Nephron progenitor cell (in vitro differentiated cells): ENCODE measurements at regions not wholly inside any gene's neighbourhood (a gene's known extent, or its start where the extent isn't known, plus 50 kb on each side); places are given as distances from the start of the nearest gene placed in this dataset.

Source experiments
- DNase-seq: peaks from one replicate; pipeline ENCODE4 v3.0.0; 2021
- H3K27ac Mint-ChIP-seq: 2 replicates; pipeline ENCODE4 v1.8.0; 2021; ENCODE audit warnings: mild to moderate bottlenecking, moderate library complexity, mixed read lengths
- H3K27me3 Mint-ChIP-seq: 2 replicates; pipeline ENCODE4 v1.8.0; 2021; ENCODE audit warnings: mild to moderate bottlenecking, low read depth, mixed read lengths; ENCODE audit not compliant: poor library complexity
- H3K36me3 Mint-ChIP-seq: 2 replicates; pipeline ENCODE4 v1.8.0; 2021; ENCODE audit warnings: low read depth, mixed read lengths
- H3K4me1 Mint-ChIP-seq: 2 replicates; pipeline ENCODE4 v1.8.0; 2021; ENCODE audit warnings: mixed read lengths
- H3K4me3 Mint-ChIP-seq: 2 replicates; pipeline ENCODE4 v1.8.0; 2021; ENCODE audit warnings: mild to moderate bottlenecking, moderate library complexity, mixed read lengths
- H3K9me3 Mint-ChIP-seq: 2 replicates; pipeline ENCODE4 v1.8.0; 2021; ENCODE audit warnings: mild to moderate bottlenecking, moderate library complexity, mixed read lengths
- CTCF ChIP-seq: fragments of 200-600 bp; sonication (generic); IDR thresholded peaks from 2 replicates; pipeline ENCODE4 v1.5.0; 2021; ENCODE audit warnings: antibody characterized with exemption

- no peak for DNase-seq
- no peaks in the 10 kb centered on the region for H3K27me3 Mint-ChIP-seq
- H3K9me3 Mint-ChIP-seq: no peaks in the 10 kb centered on the region
- H3K4me1 Mint-ChIP-seq: no peaks in the 10 kb centered on the region
- H3K36me3 Mint-ChIP-seq: no peaks in the 10 kb centered on the region
- no peak overlapping the region for H3K27ac Mint-ChIP-seq
- no peak overlapping the region for H3K4me3 Mint-ChIP-seq
- no peak for TF ChIP-seq CTCF
Observed at GRCh38 chr4:62531731-62532130, 1331.6 kb downstream of the ADGRL3 start.

- no peak for DNase-seq
- Mint-ChIP-seq H3K9me3 (no peaks in the 10 kb centered on the region), H3K4me1 (no peaks in the 10 kb centered on the region), H3K27ac (no peak overlapping the region), H3K4me3 (no peak overlapping the region), H3K27me3 (no peaks in the 10 kb centered on the region), H3K36me3 (no peaks in the 10 kb centered on the region)
- TF ChIP-seq CTCF: no peak
Observed at GRCh38 chr4:62531264-62531663, 1331.1 kb downstream of the ADGRL3 start.

- Mint-ChIP-seq H3K36me3 (no peaks in the 10 kb centered on the region), H3K4me3 (no peak overlapping the region), H3K9me3 (peaks cover 13% of the 10 kb centered on the region), H3K27ac (no peak overlapping the region), H3K4me1 (no peaks in the 10 kb centered on the region), H3K27me3 (peaks cover 9% of the 10 kb centered on the region)
- DNase-seq: no peak
- TF ChIP-seq CTCF: no peak
Observed at GRCh38 chr4:62528874-62529273, 1328.7 kb downstream of the ADGRL3 start.

GRCh38 chr4:62526671-62527070 lies 1326.5 kb downstream of the ADGRL3 start:
- H3K27ac Mint-ChIP-seq: no peak overlapping the region
- H3K9me3 Mint-ChIP-seq: peaks cover 14% of the 10 kb centered on the region
- H3K4me3 Mint-ChIP-seq: no peak overlapping the region
- no peaks in the 10 kb centered on the region for H3K4me1 Mint-ChIP-seq
- no peaks in the 10 kb centered on the region for H3K36me3 Mint-ChIP-seq
- DNase-seq: no peak
- peaks cover 9% of the 10 kb centered on the region for H3K27me3 Mint-ChIP-seq
- no peak for TF ChIP-seq CTCF

- Mint-ChIP-seq H3K27ac (no peak overlapping the region), H3K4me1 (no peaks in the 10 kb centered on the region), H3K9me3 (peaks cover 14% of the 10 kb centered on the region), H3K27me3 (peaks cover 9% of the 10 kb centered on the region), H3K4me3 (no peak overlapping the region), H3K36me3 (no peaks in the 10 kb centered on the region)
- no peak for TF ChIP-seq CTCF
- DNase-seq: no peak
Observed at GRCh38 chr4:62523256-62523655, 1323.1 kb downstream of the ADGRL3 start.

GRCh38 chr4:62522273-62522672 lies 1322.1 kb downstream of the ADGRL3 start:
- Mint-ChIP-seq H3K27me3 (peaks cover 9% of the 10 kb centered on the region), H3K4me1 (no peaks in the 10 kb centered on the region), H3K36me3 (no peaks in the 10 kb centered on the region), H3K27ac (no peak overlapping the region), H3K9me3 (peaks cover 14% of the 10 kb centered on the region), H3K4me3 (no peak overlapping the region)
- TF ChIP-seq CTCF: no peak
- DNase-seq: no peak
